AG04449 (cell line): ENCODE measurements at regions not wholly inside any gene's neighbourhood (a gene's known extent, or its start where the extent isn't known, plus 50 kb on each side); places are given as distances from the start of the nearest gene placed in this dataset.

Source experiments
- CTCF ChIA-PET: fragments of 350-600 bp; formaldehyde crosslinking; extraction: SDS; loops from one replicate; lab custom pipeline; 2021; ENCODE audit warnings: antibody characterized with exemption; lab: Yijun Ruan, JAX
- POLR2A ChIA-PET: fragments of 400-600, 350-600 bp; formaldehyde crosslinking; extraction: SDS; loops from one replicate; lab custom pipeline; 2020; ENCODE audit warnings: antibody characterized with exemption, inconsistent platforms; lab: Yijun Ruan, JAX
- DNase-seq: peaks from one replicate; pipeline ENCODE4 v3.0.0-alpha.2; 2010; ENCODE audit warnings: low read depth, low spot score
- H3K4me3 ChIP-seq: 2 replicates; pipeline ENCODE4 v1.5.1; 2011; ENCODE audit warnings: low read depth, mild to moderate bottlenecking, control low read depth, low read length
- TF ChIP-seq, protein P1 (sequence below): IDR thresholded peaks from one replicate; pipeline ENCODE4 v1.5.1; 2011; ENCODE audit warnings: mild to moderate bottlenecking, moderate library complexity, low read length, control low read depth, inconsistent platforms; ENCODE audit not compliant: insufficient read depth; ENCODE audit errors: missing control alignments

DNA sequence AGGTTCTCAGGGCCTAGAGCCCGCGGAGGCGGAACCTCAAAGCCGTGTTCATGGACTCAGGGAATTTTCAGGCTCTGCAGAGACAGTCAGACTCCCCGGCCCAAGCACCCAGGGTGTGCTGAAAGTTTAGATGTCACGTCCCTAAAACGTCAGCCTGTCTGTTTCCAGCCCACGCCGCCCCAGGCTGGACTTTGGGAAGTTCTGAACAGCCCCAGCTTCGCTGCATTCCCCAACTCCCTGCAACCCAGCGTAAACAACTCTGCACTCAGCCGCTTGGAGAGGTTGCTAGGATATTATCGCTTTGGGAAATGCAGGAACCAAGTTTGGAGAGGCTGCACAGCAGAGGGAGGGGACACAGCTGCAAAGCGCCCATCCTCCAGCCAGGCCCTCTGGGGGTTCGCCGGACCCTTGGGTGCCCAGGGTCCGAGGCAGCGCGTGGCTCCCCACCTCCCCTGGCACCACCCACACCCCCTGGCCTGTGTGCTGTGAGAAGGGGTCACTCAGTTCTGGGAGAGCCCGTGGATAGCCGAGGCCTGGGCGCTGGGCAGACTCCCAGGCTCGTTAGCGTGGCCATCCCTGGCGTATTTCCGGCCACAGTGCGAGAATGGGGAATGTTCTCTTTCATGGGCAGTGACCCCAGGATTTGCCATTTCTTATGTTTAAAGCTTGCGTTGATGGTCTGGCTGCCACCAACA is 120.5 kb upstream of the FGF3 start:
- ChIA-PET POLR2A (no interaction called here), CTCF (interaction anchor here (0.9 kb wide), 2 partner anchors 19 to 25 kb away, joined by 3 read pairs; no protein-coding TSS in a partner anchor)
- TF ChIP-seq, protein P1, sequence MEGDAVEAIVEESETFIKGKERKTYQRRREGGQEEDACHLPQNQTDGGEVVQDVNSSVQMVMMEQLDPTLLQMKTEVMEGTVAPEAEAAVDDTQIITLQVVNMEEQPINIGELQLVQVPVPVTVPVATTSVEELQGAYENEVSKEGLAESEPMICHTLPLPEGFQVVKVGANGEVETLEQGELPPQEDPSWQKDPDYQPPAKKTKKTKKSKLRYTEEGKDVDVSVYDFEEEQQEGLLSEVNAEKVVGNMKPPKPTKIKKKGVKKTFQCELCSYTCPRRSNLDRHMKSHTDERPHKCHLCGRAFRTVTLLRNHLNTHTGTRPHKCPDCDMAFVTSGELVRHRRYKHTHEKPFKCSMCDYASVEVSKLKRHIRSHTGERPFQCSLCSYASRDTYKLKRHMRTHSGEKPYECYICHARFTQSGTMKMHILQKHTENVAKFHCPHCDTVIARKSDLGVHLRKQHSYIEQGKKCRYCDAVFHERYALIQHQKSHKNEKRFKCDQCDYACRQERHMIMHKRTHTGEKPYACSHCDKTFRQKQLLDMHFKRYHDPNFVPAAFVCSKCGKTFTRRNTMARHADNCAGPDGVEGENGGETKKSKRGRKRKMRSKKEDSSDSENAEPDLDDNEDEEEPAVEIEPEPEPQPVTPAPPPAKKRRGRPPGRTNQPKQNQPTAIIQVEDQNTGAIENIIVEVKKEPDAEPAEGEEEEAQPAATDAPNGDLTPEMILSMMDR: no peak
- DNase-seq: no peak
- H3K4me3 ChIP-seq: no peak overlapping the region

DNA sequence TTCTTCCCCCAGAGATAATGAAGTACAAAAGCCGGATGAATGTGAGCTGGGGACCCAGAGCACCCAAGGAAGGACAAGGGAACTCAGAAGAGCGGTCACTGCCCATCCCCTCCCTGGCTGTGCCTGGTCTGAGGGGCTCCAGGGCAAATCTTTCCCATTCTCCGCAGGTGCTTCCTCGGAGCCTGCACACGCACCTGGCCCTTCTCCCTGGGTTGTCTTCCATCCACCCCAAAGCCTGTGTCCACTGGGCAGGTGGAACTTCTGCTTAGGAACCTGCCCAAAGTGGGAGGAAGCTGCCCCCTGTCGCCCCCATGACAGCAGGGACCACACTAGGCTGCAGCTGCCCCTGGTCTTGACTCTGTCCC is 121.0 kb upstream of the FGF3 start:
- ChIA-PET POLR2A (interaction anchor here (0.8 kb wide), 1 partner anchor 216 kb away, joined by 3 read pairs; no protein-coding TSS in a partner anchor), CTCF (interaction anchor here (0.9 kb wide), 1 partner anchor 25 kb away, joined by 3 read pairs; no protein-coding TSS in a partner anchor)
- TF ChIP-seq, protein P1: no peak
- no peak for DNase-seq
- H3K4me3 ChIP-seq: no peak overlapping the region

DNA sequence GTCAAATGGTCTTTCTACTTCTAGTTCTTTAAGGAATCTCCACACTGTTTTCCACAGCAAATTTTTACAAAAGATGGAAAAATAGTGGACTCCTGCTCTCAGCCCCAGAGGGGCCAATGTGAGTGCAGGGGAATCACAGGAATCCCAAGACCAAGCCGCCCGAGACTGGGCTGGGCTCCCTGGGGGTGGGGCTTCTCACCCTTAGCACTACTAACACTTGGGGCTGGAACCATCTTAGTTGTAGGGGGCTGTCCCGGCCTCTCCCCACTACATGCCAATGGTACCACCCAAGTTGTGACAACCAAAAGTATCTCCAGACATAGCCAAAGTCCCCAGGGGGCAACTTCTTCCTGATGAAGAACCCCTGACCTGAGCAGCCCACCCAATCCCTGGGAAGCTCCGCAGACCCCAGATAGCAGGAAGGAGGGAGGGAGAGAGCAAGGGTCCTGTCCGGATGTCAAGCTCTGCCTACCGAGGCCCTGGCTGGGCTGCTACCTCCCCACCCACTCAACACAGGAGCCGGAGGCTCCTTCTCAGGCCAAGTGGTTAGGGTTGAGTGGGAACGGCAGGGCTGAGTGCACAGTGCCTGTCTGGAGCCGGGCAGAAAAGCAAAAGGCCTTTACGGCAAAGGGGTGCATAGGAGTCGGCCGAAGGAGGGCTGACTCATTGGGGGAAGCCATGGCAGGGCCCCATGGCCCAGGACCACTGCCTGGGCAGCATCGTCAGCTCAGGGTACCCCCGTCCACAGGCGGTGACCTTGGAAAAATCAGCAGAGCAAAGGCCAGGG is 122.5 kb upstream of the FGF3 start:
- no peak for DNase-seq
- TF ChIP-seq, protein P1: no peak
- H3K4me3 ChIP-seq: no peak overlapping the region
- CTCF ChIA-PET: no interaction called here
- POLR2A ChIA-PET: no interaction called here

DNA sequence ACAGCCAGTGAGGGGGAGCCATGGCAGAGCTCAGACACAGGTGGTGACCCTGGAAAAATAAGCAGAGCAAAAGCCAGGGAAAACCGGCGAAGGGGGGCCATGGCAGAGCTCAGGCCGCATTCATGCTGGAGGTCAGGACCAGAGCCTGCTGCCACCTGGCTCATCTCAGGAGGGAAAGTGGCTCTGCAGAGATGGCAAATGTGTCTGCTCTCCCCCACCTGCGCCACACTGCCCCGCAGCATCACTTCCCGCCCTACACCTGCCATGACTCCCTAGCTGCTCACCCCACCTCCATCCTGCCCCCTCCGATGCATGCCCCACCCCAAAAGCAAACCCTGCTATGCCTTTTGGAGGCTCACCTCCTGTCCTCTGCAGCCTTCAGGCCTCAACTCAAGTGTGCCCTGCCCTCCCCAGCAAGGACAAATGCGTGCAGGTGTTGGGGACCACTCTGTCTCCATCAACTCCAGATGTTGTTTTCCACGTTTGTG is 123.2 kb upstream of the FGF3 start:
- DNase-seq: no peak
- ChIA-PET CTCF (interaction anchor here (1.8 kb wide), 1 partner anchor 249 kb away, joined by 5 read pairs; no protein-coding TSS in a partner anchor), POLR2A (no interaction called here)
- TF ChIP-seq, protein P1: no peak
- H3K4me3 ChIP-seq: no peak overlapping the region

DNA sequence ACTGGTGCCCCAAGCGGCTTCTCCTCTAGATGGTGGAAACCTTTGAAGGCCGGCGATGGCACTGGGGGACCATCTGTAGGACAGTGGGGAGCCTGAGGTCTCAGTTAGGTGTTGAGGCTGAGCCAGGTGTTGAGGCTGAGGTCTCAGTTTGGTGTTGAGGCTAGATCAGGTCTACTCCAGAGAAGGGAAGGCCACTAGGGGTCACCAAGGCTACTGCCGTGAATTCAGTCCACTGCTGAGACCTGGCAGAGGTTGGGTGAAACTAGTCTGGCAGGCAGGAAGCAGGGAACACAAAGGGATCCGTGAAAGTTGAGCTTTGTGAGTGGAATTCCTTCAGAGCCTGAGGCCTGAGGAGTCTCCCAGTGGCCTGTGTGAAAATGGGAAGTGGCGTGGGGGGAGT is 123.8 kb upstream of the FGF3 start:
- ChIA-PET CTCF (interaction anchor here (1.8 kb wide), 1 partner anchor 249 kb away, joined by 5 read pairs; no protein-coding TSS in a partner anchor), POLR2A (no interaction called here)
- no peak for DNase-seq
- no peak overlapping the region for H3K4me3 ChIP-seq
- TF ChIP-seq, protein P1: no peak

DNA sequence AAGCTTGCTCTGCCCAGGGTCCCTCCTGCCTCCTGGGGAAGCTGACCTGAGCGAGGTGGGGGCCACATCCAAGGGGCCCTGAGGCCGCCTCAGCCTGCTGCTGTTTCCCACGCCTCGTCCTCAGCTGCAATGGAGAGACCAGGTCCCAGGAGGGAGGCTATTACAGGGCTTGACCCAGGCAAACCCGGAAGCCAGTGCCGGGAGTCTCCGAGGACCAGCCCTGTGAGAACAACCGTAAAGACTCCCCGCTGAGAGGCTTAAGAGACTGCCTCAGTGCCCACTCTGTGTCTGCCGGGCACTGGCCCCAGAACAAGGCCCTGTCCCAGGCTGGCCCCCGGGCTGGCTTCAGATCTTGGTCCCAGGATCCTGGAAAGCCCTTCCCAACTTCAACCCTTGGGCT is 124.3 kb upstream of the FGF3 start:
- no peak for DNase-seq
- ChIA-PET CTCF (interaction anchor here (1.8 kb wide), 1 partner anchor 248 kb away, joined by 5 read pairs; no protein-coding TSS in a partner anchor), POLR2A (no interaction called here)
- TF ChIP-seq, protein P1: no peak
- no peak overlapping the region for H3K4me3 ChIP-seq
